ENCODE measurements at regions not wholly inside any gene's neighbourhood (a gene's known extent, or its start where the extent isn't known, plus 50 kb on each side); places are given as distances from the start of the nearest gene placed in this dataset.

DNA sequence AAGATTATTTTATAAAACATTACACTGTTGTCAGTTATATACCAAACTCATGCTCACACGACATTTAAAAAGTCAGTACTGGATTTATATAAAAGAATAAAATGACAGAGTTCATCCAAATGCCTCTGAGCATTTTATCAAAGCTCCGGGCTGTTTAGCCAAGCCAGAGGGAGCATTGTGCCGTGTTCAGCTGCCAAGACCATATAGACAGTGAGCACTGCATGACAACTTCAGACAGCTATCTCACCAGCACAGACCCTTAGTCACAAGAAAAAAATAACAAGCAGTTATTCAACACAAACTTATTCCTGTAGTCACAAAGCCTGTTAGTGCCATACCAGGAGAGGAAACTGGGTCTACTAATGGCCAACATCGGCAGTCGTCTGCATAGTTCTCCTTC, 88.0 kb upstream of the PBX1 start:
- DNase-seq (ENCODE audit: extremely low read depth in 1 of 4, low spot score in 3 of 4) = no peak
- Histone ChIP-seq H3K27me3 (ENCODE audit: control insufficient read depth in 2 of 2, insufficient read depth in 2 of 2, low read length in 2 of 2) (no peaks in the 10 kb centered on the region; a peak in 1 of 5 replicates), H3K9me1 (ENCODE audit: control insufficient read depth, insufficient read depth, low read length) (no peaks in the 10 kb centered on the region), H3K4me2 (ENCODE audit: insufficient read depth, low read length) (no peak overlapping the region), H3K4me3 (no peak overlapping the region), H2AFZ (ENCODE audit: low read depth, low read length) (no peak overlapping the region), H3K36me3 (ENCODE audit: control insufficient read depth, insufficient read depth, low read length) (no peaks in the 10 kb centered on the region), H3K9me3 (replicated peaks; ENCODE audit: control insufficient read depth, insufficient read depth, low read depth, low read length) (no peaks in the 10 kb centered on the region; the same call in 1 of the 2 replicates), H3K9ac (ENCODE audit: insufficient read depth in 1 of 2, low read depth in 2 of 2, low read length in 2 of 2) (no peak overlapping the region), H3K79me2 (ENCODE audit: control insufficient read depth, insufficient read depth, low read length) (no peaks in the 10 kb centered on the region), H3K4me1 (replicated peaks in 1 of 2; ENCODE audit: control insufficient read depth in 2 of 2, insufficient read depth in 2 of 2, low read length in 2 of 2) (no peaks in the 10 kb centered on the region), H4K20me1 (replicated peaks; ENCODE audit: control insufficient read depth, insufficient read depth, low read length) (no peaks in the 10 kb centered on the region), H3K27ac (ENCODE audit: extremely low read depth, low read depth, low read length) (no peak overlapping the region)
- WGBS (ENCODE audit: insufficient coverage, low coverage, missing lambda C conversion rate) = 0% methylated on average over 5 of the region's 5 CpGs
- FAIRE-seq = no peak
- in situ Hi-C loops (cut with MboI) = no loop called here
- ChIA-PET POLR2A (no interaction called here), CTCF (ENCODE audit: low intra/inter-chr PET ratio) (no interaction called here)
- ATAC-seq = no peak
- intact Hi-C loops (cut with micrococcal nuclease) = no loop called here
- BruUV-seq (replicated peaks) = no TSS peak
- no peak for TF ChIP-seq MTA3 (IDR thresholded peaks at IDR 0.05; ENCODE audit: borderline replicate concordance)

DNA sequence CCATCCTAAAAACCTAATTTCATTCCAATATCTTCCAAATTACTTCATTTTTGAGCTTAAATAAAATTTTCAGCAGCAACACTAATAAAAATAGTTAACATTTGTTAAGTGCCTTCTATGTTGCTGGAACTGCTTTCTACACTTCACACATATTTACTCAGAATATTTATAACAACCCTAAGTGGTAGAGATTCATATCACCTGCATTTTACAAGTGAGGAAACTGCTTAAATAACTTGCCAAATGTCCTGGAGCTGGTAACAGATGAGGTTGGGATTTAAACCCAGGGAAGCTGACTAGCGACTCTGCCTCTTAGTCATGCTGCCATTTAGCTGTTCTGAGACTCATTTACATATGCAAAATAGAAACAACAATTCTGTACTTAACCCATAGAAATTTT, 86.1 kb upstream of the PBX1 start:
- H3K27me3 ChIP-seq (ENCODE audit: control insufficient read depth in 2 of 2, insufficient read depth in 2 of 2, low read length in 2 of 2) = no peaks in the 10 kb centered on the region; a peak in 1 of 5 replicates
- BruUV-seq (replicated peaks) = no TSS peak
- intact Hi-C loops (cut with micrococcal nuclease) (no loop called here), in situ Hi-C loops (cut with MboI) (no loop called here)
- FAIRE-seq (no peak), ATAC-seq (no peak), DNase-seq (ENCODE audit: extremely low read depth in 1 of 4, low spot score in 3 of 4) (no peak)
- H3K9ac ChIP-seq (ENCODE audit: insufficient read depth in 1 of 2, low read depth in 2 of 2, low read length in 2 of 2) = no peak overlapping the region
- H3K4me2 ChIP-seq (ENCODE audit: insufficient read depth, low read length) = no peak overlapping the region
- no peaks in the 10 kb centered on the region for H3K9me3 ChIP-seq (replicated peaks; ENCODE audit: control insufficient read depth, insufficient read depth, low read depth, low read length)
- no peaks in the 10 kb centered on the region for H3K36me3 ChIP-seq (ENCODE audit: control insufficient read depth, insufficient read depth, low read length)
- no peaks in the 10 kb centered on the region for H4K20me1 ChIP-seq (replicated peaks; ENCODE audit: control insufficient read depth, insufficient read depth, low read length)
- no peaks in the 10 kb centered on the region for H3K4me1 ChIP-seq (replicated peaks in 1 of 2; ENCODE audit: control insufficient read depth in 2 of 2, insufficient read depth in 2 of 2, low read length in 2 of 2)
- no peak overlapping the region for H3K27ac ChIP-seq (ENCODE audit: extremely low read depth, low read depth, low read length)
- POLR2A ChIA-PET = no interaction called here
- no peak overlapping the region for H2AFZ ChIP-seq (ENCODE audit: low read depth, low read length)
- no peaks in the 10 kb centered on the region for H3K9me1 ChIP-seq (ENCODE audit: control insufficient read depth, insufficient read depth, low read length)
- H3K79me2 ChIP-seq (ENCODE audit: control insufficient read depth, insufficient read depth, low read length) = no peaks in the 10 kb centered on the region
- H3K4me3 ChIP-seq = no peak overlapping the region
- CTCF ChIA-PET (ENCODE audit: low intra/inter-chr PET ratio) = no interaction called here
- 0% methylated on average over 1 of the region's 1 CpG for WGBS (ENCODE audit: insufficient coverage, low coverage, missing lambda C conversion rate)
- TF ChIP-seq HNRNPH1 (optimal IDR thresholded peaks at IDR 0.05; ENCODE audit: low read depth, low read length) = no peak
- no peak for TF ChIP-seq SMAD2 (IDR thresholded peaks at IDR 0.05; ENCODE audit: low read depth, low read length)
- TF ChIP-seq ZC3H8 (IDR thresholded peaks at IDR 0.05) = no peak
- no peak for TF ChIP-seq NFE2 (IDR thresholded peaks at IDR 0.05; ENCODE audit: low read depth)
- no peak for TF ChIP-seq KHSRP (IDR thresholded peaks at IDR 0.05)
- no peak for TF ChIP-seq TCF7 (IDR thresholded peaks at IDR 0.05; ENCODE audit: borderline replicate concordance)
- TF ChIP-seq ZFP36 (IDR thresholded peaks at IDR 0.05; ENCODE audit: low read depth, low read length, partially characterized antibody) = no peak
- TF ChIP-seq, protein P1, sequence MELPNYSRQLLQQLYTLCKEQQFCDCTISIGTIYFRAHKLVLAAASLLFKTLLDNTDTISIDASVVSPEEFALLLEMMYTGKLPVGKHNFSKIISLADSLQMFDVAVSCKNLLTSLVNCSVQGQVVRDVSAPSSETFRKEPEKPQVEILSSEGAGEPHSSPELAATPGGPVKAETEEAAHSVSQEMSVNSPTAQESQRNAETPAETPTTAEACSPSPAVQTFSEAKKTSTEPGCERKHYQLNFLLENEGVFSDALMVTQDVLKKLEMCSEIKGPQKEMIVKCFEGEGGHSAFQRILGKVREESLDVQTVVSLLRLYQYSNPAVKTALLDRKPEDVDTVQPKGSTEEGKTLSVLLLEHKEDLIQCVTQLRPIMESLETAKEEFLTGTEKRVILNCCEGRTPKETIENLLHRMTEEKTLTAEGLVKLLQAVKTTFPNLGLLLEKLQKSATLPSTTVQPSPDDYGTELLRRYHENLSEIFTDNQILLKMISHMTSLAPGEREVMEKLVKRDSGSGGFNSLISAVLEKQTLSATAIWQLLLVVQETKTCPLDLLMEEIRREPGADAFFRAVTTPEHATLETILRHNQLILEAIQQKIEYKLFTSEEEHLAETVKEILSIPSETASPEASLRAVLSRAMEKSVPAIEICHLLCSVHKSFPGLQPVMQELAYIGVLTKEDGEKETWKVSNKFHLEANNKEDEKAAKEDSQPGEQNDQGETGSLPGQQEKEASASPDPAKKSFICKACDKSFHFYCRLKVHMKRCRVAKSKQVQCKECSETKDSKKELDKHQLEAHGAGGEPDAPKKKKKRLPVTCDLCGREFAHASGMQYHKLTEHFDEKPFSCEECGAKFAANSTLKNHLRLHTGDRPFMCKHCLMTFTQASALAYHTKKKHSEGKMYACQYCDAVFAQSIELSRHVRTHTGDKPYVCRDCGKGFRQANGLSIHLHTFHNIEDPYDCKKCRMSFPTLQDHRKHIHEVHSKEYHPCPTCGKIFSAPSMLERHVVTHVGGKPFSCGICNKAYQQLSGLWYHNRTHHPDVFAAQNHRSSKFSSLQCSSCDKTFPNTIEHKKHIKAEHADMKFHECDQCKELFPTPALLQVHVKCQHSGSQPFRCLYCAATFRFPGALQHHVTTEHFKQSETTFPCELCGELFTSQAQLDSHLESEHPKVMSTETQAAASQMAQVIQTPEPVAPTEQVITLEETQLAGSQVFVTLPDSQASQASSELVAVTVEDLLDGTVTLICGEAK (IDR thresholded peaks at IDR 0.05) = no peak
- TF ChIP-seq, protein P1 (CRISPR knock-in tag; IDR thresholded peaks at IDR 0.05) = no peak
- TF ChIP-seq NCOA6 (IDR thresholded peaks at IDR 0.05) = no peak

All from K562 (cell line).